Neural cell (in vitro differentiated cells): ENCODE measurements at regions not wholly inside any gene's neighbourhood (a gene's known extent, or its start where the extent isn't known, plus 50 kb on each side); places are given as distances from the start of the nearest gene placed in this dataset.

Experiments used
- CTCF ChIP-seq: fragments of 450-650 bp; IDR thresholded peaks from 2 replicates; pipeline ENCODE4 v1.5.1; 2014; ENCODE audit warnings: antibody characterized with exemption, mild to moderate bottlenecking, moderate library complexity; ENCODE audit not compliant: poor library complexity, severe bottlenecking
- EZH2 ChIP-seq: fragments of 200-600, 300-800 bp; shearing (Covaris generic), sonication (generic); IDR thresholded peaks from 2 replicates; pipeline ENCODE4 v1.6.1; 2014; ENCODE audit warnings: antibody characterized with exemption, low read length, borderline replicate concordance, mild to moderate bottlenecking; ENCODE audit not compliant: insufficient read depth, poor library complexity, severe bottlenecking
- TAF1 ChIP-seq: IDR thresholded peaks from 2 replicates; pipeline ENCODE4 v1.6.1; 2012; ENCODE audit warnings: low read depth

- TF ChIP-seq CTCF = no peak
- TF ChIP-seq EZH2 = no peak
- no peak for TF ChIP-seq TAF1
Observed at GRCh38 chr22:22364207-22364606, 119.6 kb downstream of the VPREB1 start.
